Stimulated activated CD4-positive, alpha-beta T cell treated with anti-CD3 and anti-CD28 coated beads, Interleukin-4, amount 100 ng/mL, for 24 hours (primary cell): ENCODE measurements at regions not wholly inside any gene's neighbourhood (a gene's known extent, or its start where the extent isn't known, plus 50 kb on each side); places are given as distances from the start of the nearest gene placed in this dataset.
"Not testable (repeated sequence)": the region's sequence is repeated elsewhere in the genome, so short reads cannot be mapped to it uniquely, and the experiment has no call there.

ENCODE experiments used
- DNase-seq: peaks from one replicate; pipeline ENCODE4 v3.0.0-alpha.2; 2020

DNA sequence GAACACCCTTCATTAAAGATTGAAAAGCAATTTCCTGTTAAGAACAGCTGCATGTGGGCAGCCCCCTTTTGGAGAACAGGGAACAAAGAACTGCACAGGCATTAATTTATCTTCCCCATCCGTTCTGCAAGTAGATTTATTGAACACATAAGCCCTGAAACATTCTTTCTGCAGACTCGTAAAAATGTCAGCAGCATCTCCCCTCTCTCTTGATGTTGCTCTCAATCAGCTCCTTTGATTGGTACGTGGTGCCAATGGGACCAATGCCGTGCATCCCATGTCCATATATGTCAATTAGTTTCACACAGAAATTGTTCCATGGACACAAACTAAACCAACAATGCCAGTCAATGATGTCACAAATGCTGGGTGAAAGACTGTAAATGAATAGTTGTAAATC, 228.5 kb upstream of the RASGEF1B start:
- no peak for DNase-seq

DNA sequence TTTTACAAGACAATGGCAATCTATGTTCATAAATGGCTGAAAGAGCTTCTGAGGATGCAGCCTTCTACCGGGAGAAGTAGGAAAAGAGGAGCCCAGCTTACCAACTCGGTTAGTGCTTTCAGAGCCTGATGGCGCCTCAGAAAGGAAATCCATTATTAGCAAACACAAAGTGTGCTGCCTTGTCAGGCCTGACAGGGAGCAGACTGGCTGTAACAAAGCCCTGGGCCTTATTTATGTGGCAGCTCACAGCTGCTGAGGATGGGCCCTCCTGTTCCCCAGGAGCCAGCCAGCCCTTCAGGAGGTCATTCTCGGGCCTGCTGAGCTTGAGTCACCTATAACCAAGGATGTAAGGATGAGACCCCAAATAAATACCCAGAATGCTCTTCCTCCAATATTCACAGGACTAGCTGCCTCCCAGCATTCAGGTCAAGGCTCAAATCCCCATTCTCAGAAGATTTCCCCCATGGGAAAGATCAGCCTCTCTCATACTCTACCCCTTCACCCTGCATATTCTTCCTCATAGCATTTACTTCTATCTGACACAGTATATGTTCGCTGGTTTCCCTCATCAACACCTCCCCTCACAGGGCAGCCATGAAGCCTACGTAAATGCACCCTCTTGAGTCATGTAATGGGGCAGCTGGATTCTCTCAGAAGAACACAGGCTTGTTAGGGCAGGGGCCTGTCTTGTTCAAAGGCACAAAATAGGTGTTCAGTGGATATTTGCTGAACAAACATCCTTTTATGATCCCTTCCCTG, 227.0 kb upstream of the RASGEF1B start:
- no peak for DNase-seq

DNA sequence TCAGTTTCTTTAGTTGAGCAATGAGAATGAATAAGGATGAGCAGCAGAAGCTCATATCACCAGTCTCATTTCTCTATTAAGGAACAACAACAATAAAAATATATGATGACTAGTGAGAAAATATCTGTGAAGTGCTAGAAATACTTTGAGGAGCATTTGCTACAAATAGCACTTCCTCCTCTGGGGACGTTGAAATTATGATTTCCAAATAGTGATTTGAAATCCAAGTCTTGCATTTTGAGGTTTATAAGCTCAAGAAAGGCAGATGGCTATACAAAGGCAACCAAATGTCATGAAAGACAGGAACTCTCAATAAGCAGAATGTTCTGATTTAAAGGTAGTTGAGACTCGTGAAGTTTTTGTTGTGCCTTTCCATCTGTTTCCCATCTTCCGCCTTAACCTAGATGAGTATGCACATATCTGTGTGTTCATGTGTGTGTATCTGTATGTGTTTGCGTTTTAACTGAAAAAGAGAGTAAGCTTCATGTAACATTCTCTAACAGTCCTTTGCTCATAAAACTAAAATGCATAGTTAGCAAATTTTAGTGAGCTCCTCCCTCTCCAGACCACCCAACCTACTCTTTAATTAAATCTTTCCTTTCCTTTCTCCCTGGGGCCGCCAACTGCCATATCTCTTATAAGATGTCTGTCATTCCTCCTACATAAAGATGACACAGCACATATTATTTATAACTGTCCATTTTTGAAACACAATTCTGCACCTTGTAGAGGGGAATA, 222.6 kb upstream of the RASGEF1B start:
- no peak for DNase-seq

DNA sequence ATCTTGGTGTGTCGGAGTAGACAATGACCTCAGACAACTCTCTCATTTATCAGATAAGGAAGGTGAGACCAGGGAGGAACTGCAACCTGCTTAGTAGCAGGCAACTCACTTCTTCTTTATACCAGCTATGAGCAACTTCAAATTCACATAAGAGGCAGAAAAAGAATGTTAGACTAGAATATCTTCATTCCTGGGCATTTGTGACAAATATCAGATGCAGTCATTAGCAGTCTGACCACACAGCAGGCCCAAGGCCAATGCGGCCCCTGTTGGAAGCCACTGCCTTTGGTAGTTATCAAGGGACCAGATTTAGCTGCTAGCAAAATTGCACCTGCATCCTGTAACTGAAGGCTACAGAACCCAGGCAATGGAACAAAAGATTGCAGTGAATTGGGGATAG, 219.2 kb upstream of the RASGEF1B start:
- no peak for DNase-seq

DNA sequence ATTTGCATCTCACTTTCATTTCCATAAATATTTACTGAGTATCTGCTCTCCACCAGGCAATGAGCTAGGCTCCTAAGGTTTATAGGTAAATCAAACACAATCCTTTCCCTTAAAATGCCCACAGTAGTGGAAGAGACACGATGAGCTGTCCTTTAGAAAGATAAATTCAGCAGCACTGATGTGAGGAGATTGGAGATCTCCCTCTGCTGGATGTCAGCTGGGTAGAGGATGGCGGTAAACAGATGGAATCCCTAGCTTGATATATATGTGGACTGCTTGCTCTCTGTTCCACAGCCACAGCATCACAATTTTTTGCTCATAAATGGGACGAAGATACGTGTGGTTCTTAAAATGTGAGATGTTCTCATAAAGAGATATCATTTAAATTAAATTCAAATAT, 216.4 kb upstream of the RASGEF1B start:
- DNase-seq = no peak

DNA sequence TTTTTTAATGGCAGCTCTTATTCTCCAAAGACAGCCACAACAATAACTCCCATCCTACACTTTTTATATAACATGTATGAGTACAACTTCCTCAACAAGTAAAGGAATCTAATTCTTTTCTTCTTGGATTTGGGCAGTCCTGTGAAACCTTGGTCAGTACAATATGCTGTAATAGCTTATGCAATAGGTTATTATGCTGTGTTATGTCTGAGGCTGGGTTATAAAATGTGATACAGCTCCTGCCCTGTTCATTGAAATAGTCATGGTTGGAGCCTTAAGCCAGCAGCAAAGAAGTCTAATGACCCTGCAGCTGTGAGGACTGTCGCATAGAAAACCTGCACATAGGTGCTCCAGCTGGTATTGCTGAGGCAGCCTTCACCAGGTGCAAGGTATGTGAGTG, 215.8 kb upstream of the RASGEF1B start:
- no peak for DNase-seq

DNA sequence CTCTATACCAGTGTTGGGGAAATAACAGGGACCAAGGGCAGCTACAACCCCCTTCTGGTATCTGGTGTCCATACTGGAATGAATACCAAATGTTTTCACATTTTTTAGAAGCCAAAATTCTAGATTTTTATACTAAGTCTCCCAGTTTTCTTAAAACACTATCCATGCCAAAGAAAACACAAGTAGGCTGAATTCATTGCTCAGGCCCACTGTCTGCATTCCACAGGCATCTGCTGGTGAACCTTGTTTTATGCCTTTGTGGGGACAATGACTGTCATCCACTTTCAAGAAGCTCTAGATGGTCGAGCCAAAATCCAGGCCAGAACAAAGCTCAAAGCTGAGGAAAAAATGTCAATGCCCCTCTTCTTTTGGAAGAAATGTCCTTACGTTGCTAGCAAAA, 213.4 kb upstream of the RASGEF1B start:
- no peak for DNase-seq

DNA sequence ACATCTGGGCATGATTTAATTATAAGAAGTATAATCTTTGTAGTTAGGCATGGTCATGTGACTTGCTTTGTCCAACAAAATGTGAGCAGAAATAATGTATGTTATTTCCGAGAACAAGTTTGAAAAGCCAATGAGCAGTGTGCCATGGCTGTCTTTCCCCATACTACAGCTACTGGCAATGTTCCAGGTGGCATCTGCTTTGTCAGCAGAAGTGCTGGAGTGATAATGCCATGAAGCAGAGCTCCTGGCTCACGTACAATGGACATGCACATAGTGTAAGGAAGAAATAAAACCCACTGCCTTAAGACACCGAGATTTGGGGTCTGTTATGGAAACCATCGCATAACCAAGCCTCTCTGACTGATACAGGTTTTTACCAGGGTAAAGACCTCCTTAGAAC, 212.6 kb upstream of the RASGEF1B start:
- no peak for DNase-seq

DNA sequence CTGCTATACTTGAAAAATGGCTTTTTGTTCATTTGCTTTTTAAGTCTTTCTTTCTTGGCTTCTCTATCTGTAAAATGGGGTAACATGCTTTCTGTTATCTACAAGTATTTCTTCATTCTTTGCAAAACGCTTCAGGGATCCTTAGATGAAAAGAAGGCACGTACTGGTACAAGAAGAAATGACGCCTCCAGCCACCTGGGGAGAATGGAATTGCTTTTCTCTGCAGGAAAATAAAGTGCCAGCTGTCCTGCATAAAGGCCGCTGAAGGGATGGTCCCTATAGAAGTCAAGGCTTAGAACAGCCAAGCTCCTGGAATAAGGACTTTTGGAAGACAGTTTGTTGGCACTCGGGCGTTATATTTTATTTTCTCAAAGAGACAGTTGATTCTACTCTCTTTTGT, 210.8 kb upstream of the RASGEF1B start:
- DNase-seq = no peak

DNA sequence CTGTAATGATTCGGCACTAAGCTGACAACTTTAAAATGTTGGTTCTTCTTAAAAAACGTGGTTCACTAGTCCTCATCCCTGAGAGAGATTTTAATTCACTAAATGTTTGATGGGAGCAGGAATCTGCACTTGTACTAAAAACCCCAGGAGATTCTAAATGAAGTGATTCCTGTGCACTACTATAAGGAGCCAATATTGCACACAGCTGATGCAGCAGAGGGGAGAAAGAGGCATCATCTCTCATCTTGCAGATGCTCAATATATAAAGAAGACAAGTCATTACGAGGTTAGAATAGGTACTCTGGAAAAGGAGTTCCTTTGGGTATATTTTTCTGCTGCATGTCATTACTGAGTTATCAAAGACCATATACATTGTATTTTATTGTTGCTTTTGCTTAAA, 207.6 kb upstream of the RASGEF1B start:
- no peak for DNase-seq

DNA sequence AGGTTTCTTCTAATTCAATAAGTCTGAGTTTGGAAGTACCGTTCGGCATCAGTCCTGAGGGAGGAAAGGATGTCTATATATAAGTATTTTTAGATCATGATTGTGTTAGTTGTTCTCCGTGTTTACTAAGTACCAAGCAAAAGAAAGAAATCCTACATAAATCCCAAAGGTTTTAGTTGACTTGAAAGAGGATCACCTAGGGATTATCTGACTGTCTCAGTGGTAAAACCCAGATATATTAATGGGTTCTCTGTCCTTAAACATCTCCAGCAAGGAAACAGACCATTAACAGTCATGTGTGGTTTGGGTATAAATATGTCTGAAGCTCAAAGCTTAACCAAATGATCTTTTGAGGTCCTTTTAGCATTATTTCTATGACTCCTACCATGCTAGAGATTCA, 207.1 kb upstream of the RASGEF1B start:
- no peak for DNase-seq

DNA sequence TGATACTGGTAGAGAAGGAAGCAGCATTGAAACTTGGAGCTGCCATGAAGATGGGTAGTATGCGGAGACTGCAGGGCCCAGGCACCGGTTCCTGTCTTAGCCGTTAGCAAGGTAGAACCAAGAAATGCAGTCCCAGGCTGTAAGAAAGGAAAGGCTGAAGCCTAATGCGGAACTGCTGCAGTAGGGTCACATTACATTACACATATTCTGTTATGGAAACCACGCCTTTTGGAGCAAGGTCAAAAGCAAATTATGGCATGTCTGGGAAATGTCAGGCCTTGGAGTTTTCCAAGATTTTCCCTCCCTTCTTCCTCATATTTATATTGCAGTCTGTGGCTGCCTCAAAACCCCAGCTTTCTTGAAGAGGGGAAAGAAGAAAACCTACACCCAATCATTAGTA, 204.8 kb upstream of the RASGEF1B start:
- DNase-seq = no peak

DNA sequence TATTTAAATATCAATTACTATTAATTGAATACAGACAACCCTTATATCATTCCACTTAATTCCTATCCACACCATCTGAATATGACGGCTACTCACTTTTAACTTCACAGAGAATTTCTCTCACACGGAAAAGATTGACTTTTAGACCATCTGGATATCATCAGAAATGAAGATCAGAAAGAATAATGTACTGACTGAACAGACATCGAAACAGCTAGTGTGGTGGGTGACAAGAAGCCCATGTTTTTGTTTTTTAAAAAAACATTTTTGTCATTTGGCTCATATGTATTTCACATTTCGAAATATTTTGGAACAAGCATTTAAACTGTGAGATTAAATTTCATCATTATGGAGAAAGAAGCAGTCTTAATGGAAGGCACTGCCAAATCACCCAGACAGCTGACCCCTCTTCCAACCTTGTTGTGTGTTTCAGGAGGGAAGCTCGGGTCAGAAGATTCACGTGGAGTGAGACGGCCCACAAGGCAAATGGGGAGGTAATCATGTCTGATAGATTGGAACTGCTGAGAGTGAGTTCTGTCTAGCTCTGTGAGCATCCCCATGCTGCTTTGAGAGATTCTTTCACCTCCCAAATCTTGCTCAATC, 204.2 kb upstream of the RASGEF1B start:
- no peak for DNase-seq

DNA sequence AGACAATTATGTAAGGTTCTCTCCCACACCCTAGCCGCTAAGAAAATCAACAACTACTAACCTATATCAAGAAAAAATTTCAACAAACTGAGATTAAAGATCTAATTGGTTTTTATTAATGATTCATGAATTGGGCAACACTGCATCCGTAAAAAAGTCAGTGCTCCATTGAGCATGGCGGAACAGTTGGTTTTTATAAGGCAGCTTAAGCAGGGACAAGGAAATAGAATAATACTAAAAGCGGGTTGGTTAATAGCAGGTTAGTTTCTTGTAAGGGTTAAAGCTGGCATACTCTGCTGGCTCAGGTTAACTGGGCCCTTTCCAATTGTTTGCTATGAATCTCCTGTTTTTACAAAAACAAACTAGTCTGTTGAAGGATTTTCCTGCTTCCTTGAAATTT, 202.3 kb upstream of the RASGEF1B start:
- no peak for DNase-seq

DNA sequence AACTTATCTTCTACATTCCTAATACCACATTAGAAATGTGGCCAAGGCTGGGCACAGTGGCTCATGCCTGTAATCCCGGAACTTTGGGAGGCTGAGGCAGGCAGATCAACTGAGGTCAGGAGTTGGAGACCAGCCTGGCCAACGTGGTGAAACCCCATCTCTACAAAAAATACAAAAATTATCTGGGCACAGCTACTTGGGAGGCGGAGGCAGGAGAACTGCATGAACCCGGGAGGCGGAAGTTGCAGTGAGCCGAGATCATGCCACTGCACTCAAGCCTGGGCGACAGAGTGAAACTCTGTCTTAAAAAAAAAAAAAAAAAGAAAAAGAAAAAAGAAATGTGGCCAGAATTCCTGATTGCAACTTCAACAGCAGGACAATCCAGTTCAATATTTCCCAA, 196.6 kb upstream of the RASGEF1B start:
- DNase-seq = not testable (repeated sequence)

DNA sequence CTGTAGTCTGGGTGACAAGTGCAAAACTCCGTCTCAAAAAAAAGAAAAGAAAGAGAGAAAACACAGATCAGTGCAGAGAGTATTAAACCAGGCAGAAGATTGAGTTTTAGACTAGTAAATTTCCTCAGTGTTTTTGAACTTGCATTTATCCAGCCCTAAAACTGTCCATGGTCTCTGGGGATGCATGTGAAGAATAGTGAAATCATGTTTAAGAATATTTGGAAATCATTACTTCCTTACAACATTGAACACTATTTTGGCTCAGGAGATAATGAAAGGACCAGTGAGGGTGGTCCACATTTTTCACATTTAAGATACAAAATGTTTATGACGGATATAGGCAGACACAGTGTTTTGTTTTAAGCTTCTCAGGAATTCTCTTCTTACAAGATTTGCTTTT, 195.8 kb upstream of the RASGEF1B start:
- no peak for DNase-seq

DNA sequence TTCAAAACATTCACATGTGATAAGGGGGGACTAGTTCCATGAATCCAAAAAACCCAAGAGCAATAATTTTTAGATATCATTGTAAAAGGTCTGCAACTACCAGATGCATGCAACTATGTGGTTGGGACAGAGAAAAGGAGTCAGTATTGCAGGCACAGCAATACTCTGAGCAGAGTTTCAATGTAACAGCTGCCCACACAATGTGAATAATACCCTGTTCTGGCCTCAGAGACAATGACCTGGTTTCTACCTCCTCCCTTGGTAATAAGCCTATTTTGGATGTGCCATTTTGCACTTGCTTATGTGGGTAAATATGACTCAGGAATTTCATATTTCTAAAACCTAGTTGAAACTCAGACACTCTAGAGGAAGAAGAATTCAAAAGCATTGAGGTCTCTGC, 194.8 kb upstream of the RASGEF1B start:
- peak; percentile 32 for DNase-seq

DNA sequence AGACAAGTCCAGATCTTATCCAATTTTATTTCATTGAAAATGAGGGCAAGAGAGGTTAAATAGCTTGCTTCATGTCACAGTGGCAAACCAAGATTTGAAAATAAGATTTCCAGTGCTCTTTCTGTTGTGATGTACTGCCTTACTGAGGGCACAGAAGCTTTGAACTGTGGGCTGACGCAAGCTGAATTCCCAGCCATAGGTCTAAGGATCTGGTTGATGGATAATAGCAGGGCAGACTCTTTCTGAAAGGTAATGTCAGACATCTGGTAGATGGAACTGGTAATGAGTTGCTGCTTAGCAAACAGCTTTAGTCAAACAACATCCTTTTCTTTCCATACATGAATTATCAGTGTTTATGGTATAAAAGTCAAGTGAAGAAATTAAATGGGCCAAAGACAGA, 193.9 kb upstream of the RASGEF1B start:
- DNase-seq = no peak

DNA sequence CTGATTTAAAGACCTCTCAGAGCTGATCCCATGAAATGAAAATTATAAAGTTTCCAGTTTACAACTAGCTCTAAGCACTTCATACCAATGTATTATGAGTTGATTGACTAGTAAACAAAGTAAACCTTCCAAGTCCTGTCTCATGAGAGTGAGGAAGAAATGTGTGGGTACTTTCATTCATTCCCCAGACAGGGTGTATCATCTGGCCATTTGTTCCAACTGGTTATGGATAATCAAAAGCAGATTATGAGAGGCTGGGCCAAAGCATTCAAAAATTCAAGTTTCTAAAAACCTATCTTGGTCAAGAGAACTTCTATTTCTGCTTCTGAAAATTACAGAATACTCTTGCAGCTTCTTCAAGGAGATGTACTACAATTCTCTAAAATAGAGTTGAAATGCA, 193.3 kb upstream of the RASGEF1B start:
- DNase-seq = no peak

DNA sequence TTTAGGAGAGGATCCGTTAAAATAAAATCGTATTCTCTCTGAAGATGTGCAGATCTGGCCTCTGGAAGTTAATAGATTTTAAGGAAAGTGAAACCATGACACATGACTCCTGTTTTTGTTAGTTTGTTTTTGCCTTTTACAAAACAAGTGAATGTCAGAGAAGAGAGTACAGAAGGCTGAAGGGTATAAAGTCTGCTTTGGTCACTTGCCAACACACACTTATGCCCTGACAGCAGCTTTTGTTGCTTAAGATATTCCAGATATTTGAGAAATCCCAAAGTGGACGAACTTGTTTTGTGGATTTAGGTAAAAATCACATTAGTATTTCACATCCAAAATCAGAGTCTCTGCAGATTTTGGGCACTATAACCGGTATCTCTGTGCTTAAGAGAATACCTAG, 192.4 kb upstream of the RASGEF1B start:
- DNase-seq = no peak

DNA sequence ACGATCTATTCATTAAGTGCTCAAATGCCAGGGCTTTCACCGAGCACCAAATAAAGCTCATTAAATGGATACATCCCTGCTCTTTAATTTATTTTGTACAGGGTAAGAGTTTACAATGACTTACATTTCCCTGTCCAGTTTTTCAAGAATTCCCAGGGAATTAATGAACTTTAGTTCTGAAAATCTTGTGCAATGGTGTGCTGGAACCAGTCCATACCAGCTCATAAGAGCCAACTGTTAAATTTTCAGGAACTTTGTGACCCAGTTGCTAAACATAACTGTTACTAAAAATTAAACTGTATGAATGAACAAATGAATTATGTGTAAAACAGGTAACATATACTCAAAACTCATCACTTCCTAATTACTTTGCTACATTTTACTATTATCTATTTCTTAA, 191.7 kb upstream of the RASGEF1B start:
- DNase-seq = no peak

DNA sequence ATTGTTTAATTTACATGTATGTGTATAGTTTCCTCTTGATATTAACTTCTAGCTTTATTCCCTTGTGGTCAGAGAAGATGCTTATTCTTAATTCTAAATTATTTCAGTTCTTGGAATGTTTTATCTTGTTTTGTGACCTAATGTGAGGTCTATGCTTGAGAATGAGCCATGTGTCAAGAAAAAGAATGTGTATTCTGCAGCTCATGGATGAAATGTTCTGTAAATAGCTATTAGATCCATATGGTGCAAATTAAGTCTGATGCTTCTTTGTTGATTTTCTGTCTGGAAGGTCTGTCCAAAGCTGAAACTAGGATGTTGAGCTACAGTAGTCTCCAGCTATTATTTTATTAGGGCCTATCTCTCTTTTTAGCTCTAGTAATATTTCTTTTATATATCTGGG, 187.3 kb upstream of the RASGEF1B start:
- DNase-seq = no peak

DNA sequence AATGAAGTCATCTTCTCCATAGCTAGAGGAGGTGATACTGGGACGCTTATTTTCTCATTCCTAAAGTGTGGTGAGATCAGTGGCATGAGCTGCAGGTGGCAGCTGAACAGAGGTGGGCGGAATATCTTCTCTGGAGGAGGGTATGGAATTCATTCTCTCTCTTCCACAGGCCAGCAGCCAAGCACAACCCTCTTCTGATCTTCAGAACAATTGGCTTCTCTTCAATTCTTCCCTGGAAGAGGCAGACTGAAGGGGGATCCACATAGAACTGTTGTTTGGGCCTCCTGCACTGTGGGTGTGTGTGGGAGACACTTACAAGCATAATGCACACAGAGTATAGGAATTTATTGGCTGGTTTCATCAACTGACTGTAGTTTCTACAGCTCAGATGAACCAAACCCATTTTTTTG, 180.4 kb upstream of the RASGEF1B start:
- DNase-seq = peak; percentile 53

DNA sequence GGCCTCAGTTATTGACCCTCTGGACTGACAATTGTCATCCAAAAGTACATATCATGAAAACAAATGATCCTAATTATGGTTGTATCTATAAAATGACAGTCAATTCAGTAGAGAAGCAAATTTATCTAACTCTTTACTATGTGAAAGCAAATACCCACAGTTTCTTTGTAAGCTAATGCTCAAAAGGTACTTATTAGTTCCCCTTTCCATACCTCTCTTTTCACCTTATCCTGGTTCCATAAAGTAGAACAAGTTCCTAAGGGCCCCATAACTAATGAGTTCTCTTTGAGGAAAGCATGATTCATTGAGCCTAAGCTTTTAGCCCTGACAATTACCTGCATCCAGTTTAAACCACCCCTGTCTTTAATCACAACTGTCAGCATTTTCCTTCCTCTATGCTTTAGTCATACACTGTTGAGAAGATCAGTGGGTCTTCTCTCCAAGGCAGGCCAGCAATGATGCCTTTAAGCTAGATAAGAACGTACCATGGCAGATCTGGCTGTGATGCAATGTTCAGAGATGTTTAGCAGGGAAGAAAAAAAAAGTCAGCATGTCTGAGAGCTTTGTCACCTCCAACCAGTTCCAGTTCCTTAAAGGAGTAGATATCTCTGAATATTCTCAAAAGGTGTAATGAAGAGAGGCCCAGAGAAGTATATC, 179.7 kb upstream of the RASGEF1B start:
- no peak for DNase-seq
